ENCODE measurements at regions not wholly inside any gene's neighbourhood (a gene's known extent, or its start where the extent isn't known, plus 50 kb on each side); places are given as distances from the start of the nearest gene placed in this dataset.
"Not testable (repeated sequence)": the region's sequence is repeated elsewhere in the genome, so short reads cannot be mapped to it uniquely, and the experiment has no call there.

DNA sequence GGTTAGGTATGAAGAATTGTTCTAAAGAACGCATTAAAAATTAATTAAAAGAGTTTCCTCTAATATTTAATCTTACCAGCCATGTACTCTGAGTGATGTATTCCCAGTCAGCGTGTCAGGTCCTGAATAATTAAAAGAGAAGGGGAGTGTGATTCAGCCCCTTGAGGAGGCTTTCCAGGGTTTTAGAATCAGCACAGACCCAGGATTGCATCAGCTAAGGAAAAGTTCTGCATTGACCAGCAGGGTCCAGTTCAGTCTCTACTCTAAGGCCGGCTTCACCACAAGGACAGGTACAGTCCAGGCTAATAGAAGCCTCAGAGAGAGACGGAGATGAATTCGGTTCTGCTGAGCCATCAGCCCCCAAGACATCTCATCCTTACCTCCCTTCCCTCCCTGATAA is 499.5 kb upstream of the PROK2 start:
- DNase-seq = no peak

DNA sequence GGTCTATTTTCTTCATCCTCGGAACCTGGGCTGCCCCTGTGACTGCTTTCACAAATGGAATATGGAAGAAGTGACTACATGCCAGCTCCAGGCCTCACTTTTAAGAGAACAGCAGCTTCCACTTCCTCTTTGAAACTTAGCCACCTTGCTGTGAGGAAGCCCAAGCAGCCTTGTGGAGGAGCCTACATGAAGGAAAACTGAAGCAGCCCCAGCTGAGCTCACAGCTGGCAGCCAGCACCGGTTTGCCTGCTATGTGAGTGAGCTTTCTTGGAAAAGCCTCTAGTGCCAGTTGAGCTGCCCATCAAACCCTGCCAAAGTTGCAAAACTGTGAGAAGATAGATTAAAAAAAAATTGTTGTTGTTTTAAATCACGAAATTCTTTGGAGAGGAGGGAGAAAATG is 498.0 kb upstream of the PROK2 start:
- no peak for DNase-seq

DNA sequence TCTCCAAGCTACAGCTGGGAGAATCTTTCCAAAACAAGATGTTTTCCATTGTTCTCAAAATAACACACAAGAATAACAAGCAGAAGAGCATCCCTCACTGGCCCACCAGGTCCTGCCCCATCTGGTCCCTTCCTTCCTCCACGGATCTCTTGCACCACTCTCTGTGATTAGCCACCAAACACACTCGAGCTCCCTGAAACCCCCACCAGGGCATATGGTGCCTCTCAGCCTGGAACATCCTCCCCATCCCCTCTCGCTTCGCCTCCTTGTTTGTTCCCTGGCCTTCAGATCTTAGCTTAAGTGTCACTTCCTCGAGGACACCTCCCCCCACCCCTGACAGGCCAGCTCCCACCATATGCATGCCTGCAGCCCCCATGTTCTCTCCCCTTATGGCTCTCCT is 496.6 kb upstream of the PROK2 start:
- no peak for DNase-seq

DNA sequence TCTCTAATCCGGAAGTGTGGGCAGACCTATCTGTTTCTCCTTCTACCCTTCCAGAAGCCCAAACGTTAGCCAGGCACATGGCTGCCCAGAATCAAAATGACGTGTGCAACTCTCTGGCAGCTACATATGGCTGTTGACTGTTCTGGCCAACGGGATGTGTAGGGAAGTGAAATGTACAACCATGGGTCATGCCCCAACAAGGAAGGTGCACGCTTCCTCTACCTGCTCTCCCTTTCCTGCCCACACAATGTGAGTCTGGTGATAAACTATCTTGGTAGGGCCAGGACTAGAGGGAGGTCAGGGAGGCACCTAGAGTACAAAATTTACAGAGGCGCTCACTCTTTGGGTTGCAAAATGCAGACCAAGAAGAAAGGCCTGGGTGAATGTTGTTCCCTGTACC is 495.9 kb upstream of the PROK2 start:
- DNase-seq = no peak

DNA sequence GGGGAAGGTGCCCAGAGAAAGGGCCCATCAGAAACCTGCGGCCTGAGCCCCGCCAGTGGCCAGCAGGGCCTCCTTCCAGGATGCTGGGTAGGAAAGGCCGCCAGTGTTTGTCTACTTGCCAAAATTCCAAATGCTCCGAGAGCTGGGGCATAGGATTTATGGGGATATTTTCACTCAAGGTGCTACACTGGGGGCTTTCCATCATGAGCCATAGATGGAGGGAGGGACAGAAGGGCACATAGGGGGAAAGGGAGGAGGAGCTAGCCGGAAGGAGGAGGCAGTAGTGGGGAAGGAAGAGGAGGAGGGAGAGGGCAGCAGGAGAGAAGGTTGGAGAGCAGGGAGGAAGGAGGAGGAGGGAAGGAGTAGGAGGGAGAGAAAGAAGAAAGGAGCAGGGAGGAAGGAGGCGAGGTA is 494.7 kb upstream of the PROK2 start:
- no peak for DNase-seq

DNA sequence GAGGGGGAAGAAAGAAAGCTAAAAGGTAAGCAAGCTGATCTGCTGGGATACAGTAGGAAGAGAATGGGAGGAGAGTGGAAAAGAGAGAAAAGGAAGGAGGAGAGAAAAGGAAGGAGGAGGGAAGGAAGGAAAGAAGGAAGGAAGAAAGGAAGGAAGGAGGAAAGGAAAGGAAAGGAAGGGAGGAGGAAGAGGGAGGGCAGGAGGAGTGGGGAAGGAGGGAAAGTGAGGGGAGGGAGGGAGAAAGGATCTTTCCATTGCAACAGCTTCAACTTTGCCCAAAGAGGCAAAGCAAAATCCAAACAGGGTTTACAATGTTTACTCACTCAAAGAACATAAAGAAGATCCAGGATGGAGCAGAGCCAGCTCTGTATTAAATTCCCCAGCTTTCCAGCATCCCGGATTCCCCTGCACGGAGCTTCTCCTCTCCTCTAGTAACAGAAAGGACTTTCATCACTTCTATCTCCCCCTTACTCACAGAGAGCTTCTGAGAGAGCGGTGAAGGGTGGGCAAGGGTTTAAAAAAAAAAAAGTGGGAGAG is 494.2 kb upstream of the PROK2 start:
- DNase-seq = no peak

DNA sequence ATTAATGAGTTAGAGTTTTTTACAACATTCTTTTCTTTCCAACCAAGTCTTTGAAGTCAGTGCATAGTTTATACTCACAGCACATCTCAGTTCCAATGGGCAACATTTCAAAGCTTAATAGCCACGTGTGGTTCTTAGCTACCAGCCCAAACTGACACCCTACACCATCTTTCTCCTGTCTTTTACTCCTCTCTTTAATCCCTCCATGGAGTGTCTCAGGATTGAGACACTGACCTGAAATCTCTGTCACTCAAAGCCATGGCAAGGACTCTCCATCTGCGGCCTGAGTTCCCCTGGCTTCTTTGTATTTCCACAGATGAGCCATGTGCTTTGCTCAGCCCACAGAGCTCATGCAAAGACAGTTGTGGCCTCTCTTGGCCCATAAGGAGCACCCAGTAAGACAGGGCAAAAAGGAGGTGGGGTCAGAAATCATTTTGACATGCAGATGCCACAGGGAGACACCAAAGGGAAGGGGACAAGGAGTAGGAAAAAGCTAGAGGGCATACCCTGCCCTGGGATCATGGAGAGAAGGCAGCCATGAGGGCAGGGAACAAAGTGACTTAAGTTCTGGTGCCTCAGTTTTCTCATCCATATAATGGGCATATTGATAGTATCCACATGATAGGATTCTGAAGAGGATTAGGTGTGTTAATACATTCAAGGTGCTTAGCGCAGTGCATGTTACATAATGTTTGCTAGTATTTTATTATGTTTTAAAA is 493.6 kb upstream of the PROK2 start:
- DNase-seq = no peak

DNA sequence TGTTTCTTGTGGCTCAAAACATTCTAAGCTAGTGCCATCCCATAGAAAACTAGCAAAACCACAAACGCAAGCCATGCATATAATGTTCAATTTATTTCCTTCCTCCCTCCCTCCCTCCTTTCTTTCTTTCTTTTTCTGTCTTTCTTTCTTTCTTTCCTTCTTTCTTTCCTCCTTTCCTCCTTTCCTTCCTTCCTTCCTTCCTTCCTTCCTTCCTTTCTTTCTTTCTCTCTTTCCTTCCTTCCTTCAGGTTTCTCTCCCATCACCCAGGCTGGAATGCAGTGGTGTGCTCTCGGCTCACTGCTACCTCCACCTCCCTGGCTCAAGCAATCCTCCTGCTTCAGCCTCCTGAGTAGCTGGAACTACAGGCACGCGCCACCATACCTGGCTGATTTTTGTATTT is 492.8 kb upstream of the PROK2 start:
- no peak for DNase-seq

DNA sequence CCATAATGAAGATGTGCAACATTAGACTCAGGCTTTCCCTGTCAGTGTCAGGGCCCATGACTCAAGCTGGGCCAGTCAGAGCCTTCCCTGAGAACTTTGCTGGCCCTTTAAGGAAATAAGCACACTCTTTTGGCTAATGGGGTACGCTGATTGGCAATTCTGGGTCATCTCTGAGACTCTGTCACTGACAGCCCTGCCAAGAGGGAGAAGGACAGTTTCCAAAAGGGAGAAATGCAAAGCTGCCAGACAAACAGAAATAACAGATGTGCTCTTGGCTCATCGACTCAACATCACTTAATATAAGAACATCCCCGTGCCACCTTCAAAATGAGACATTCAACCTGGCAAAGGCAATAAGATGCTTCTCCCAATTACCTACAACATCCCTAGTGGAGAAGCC is 491.9 kb upstream of the PROK2 start:
- no peak for DNase-seq

DNA sequence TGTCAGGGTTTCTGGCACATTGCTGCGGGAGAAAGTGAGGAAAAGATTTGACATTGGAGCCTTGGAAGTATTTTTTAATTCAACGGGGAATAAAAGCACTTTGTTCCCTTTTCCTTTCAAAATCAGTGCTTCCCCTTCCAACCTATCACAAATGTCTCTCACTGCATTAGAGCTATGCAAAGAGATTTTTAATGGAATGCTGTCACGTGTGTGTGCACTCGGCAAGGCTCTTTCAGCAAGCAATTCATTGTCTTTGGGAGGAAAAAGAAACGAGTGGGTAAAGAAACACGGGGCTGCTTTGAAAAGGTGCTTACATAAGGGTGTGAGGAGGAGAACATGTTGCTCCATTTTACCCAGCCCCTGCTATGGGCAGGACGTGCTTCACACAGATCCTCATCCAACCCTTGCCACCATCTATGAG is 490.4 kb upstream of the PROK2 start:
- peak in 21 of 56 donors; percentile 12 to 76 (median 50) for DNase-seq

DNA sequence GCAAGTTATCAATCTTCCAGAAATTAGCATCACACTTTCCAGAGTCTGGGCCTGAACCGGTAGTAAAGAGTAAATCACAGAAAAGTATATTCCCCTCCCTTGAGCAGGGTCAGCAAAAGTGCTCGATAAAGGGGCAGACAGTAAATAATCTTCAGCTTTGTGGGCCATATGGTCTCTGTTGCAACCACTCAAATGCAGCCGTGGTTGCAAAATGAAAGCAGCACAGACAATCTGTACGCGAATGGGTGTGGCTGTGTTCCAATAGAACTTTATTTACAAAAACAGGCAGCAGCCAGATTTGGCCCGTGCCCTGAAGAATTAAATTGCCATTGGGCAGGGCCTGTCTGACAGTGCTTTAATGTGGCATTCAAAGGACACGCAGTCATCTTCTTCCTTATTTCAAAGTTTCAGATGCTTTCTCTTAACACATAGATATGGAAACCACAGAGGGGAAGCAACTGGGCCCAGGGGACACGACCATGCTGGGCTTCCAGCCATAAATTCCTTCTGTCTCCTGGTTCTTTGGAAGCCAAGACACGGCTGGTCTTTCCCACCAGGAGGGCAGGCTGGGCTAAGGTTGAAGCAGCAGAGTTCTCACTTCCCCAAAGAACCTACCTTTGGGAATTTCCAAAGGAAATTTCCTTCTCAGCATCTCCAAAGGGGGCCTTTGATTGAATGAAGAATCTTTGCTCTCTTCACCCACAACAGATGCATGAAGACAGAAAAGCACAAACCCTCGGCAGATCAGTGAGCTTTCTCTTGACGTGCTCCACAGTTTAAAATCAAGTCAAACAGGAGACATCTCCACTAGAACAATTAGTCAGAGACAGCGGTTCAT is 489.8 kb upstream of the PROK2 start:
- peak in 24 of 56 donors; percentile 7 to 73 (median 40) for DNase-seq

DNA sequence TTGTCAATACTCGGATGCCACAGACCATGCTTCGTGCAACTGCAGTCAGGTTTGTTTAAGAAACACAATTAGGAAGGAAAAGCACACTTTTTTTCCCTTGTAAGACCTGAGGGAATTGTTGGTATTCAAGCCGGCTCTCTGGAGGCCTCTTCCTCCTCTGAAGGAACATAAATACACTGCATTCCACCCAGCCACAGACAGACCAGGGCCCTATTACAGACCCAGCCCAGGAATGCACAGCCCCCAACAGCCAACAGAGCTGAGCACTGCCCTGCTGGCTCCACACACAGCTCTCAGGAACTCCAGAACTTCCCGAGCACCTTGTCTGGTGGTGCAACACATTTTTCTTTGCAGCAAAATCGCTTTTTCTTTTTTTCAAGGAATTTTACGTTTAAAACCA is 488.7 kb upstream of the PROK2 start:
- DNase-seq = peak in 1 of 56 donors; percentile 25

DNA sequence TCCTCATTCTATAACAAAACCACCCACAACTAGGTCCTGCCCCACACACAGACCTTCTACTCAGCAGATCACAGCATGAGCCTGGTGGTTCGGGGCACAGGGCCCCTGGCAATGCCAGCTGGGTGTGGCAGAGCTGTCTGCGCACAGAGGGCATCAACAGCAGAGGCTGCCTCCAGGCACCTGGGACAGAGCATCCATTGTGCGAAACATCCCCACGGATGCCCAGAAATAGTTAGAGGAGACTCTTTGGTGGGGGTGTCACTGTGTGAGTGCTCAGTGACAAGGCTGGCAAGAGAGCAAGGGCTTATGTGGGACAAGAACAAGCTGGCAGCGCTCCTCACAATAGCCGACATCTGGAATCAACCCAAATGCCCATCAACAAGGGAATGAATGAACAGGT is 487.4 kb upstream of the PROK2 start:
- DNase-seq = peak in 43 of 56 donors; percentile 4 to 83 (median 50)

DNA sequence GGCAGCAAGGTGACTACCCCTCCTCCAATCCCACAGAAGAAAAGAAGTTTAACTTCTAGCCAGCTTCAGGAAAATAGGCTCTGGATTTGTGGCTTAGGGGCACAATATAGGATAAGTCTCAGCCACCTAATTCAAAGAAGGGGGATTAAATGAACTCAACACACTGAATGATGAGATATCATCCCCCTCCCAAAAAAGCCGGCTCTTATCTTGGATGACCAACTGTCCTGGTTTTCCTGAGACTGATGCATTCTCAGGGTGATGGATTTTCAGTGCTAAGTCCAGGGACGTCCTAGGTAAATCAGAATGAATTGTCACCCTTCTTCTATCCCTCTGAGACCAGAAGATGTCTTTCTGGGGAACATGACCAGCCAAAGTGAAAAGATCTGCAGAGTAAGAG is 487.0 kb upstream of the PROK2 start:
- no peak for DNase-seq

DNA sequence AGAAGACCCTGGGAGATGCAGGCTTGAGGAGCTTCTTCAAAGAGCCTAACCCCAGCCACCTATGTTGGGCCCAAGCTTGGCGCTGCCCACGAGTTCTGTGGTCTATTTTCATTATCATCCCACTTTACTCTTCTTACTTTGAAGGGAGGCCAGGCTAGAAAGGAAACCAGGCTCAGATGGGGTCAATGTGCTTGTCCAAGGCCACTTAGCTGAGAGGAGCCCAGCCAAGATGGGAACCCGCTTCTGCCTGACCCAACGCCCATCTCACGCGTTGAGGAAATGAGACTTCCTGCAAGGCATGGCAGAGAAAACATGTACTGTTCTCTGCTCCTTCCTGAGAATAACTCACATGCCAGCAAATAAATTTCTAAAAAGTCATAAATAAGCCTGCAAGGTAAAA is 486.3 kb upstream of the PROK2 start:
- no peak for DNase-seq

DNA sequence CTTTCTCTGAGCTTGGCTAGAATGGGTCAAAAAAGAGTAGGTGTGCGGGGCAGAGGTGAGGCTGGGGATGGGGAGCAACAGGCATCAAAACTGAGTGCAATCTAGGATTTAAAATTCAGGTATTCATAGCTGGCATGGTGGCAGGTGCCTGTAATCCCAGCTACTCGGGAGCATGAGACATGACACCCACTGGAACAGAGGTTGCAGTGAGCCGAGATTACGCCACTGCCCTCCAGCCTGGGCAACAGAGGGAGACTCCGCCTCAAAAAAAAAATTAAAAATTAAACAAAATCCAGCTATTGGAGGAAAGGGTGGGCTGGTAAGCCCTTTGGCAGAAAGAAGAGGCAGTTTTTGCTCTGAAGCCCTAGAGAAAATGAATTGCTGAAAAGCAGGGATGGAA is 485.8 kb upstream of the PROK2 start:
- no peak for DNase-seq

DNA sequence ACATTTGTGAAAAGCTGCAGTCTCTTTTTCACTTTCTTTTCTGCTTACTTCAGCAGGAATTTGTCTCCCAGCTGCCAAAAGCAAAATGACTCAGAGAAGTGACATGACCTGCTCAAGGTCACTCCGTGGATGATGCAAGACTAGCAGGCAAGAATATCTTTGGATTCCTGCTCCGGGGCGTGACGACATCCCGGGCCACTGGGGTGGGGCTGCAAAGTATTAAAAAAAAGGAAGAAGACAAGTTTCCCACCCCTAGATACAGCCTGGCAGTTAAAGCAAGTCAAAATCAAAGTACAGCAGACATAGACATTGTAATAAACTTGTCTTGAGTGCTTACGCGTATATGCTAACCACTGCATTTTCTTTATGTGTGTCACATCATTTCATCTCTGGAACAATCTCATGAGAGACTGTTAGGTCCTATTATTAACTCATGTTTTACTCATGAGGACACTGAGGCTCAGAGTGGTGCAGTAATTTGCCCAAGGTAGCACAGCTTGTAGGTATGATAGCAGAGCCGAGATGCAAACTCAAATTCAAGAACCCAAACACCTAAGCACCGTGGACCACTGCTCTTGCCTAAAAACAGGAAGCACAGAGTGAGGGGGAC is 485.2 kb upstream of the PROK2 start:
- peak in 2 of 56 donors; percentile 10 to 27 for DNase-seq

DNA sequence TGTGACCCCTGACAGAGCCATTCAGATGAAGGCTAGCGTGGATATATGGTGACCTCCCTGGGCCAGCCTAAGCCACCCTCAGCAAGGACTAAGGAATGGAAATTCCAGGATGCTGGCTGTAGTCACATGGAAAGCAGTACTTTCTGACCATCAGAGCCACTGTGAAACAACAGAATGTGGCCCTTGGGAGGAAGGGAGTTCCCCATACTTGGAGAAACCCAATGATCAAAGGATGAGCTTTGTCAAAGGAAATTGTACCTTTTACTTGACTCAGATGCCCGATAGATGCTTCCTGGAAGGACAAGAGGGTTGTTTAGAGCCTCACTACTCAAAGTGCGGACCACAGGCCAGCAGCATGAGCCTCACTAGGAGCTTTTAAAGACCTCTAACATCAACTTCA is 484.5 kb upstream of the PROK2 start:
- DNase-seq = no peak

DNA sequence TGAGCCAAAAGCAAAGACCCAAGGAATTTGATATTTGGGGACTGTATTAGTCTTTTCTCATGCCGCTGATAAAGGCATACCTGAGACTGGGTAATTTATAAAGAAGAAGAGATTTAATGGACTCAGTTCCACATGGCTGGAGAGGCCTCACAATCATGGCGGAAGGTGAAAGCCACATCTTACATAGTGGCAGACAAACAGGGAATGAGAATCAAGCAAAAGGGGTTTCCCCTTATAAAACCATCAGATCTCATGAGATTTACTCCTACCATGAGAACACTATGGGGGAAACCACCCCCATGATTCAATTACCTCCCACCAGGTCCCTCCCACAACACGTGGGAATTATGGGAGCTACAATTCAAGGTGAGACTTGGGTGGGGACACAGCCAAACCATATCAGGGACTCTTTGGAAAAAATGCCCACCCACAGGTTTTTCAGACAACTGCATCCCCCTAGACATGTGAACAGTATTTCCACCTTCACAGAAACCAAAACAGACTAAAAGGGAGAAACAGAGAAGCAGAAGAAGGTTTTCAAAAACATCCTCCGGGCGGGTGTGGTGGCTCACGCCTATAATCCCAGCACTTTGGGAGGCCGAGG is 482.1 kb upstream of the PROK2 start:
- not testable (repeated sequence) for DNase-seq

DNA sequence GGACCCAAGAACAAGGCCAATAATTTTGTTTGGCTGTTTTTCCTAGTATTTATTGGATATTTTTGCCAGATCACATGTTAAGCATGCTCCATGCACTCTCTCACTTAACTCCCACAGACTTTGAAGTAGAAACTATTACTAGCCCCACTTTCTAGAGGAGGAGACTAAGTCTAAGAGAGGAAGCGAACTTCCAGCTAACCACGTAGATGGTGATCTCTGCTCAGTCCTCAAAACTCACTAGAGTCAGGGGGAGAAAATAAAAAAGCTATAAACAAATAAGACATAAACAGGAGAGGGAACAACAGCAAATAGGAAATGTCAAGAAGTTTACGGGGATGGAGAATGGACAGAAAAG is 481.0 kb upstream of the PROK2 start:
- DNase-seq = no peak

DNA sequence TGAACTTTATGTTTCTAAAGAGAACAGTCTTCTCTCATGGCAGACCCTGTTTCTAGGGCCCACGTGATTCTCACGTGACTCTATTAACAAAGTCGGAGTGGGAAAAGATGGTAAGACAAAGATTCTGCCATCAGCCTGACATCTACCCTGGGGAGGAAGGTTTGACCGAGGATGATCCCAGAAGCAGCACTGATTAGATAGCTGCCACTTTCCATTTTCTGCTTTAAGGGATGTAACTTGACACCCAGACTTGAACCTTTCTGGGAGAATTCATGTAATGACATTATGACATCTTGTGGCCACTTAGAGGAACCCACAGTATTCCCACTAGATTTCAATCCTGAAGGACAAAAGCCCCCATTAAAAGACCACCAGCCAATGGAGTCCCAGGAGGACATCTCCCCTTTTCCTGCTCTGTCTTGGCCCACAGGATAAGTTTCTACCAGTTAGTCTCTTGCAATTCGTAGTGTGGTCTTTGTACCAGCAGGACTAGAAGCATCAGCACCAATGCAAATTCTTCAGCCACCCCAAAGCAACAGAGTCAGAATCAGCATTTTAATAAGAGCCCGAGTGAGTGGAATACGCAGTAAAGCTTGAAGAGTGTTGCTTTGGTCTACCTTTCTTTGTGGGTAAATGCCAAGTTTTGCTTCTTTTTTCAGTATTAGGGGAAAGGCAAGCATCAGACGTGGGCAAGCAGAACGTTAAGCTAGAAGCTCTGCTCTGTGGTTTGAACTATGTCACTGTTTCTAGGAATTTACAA is 480.5 kb upstream of the PROK2 start:
- no peak for DNase-seq
